ENCODE measurements at regions not wholly inside any gene's neighbourhood (a gene's known extent, or its start where the extent isn't known, plus 50 kb on each side); places are given as distances from the start of the nearest gene placed in this dataset.
A peak's percentile ranks its signal among the peaks of the same experiment; 100 is the strongest.

DNA sequence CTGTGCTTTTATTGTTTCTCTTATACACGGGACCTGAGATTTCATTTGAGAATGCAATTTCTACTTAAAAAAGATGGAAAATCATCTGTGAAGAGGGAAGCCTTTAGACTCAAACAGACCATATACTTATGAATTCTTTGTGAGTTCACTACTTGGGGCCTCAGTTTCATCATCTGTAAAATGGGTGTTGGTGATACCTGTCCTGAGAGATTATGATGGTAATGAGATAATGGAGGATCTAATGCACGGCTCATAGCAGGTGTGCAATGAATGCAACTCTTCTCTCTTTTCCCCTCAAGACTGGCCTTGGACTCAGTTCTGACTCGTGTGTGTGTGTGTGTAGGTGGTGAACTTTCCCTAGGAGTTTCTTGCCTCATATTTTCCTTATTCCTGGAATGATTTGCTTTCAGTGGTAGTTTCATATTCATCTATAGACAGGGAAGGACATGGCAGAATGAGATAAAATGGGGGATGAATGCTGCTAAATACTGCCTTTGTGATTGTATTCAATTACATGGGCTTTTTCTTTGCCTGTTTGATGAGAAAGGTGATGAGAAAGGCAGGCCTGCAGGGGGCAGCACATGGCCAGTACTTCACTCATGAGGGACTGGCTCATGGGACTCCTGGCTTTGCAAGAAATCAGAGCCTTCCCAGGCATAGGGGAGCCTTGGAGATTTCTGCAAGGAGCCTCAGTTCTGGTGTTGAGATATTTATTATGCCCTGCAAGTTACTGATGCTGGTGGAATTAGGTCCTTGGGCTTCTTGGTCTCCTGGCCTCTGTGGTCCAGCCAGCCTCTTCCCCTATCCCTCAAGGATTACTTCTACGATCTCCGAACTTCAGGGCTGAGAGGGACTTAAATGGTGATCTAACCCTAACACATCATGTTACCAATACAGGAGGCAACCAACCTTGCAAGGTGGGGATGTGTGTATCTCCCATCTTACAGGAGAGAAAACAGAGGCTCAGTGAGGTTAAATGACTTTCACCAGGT, 70.7 kb downstream of the RPLP1 start:
- TF ChIP-seq, protein P1, sequence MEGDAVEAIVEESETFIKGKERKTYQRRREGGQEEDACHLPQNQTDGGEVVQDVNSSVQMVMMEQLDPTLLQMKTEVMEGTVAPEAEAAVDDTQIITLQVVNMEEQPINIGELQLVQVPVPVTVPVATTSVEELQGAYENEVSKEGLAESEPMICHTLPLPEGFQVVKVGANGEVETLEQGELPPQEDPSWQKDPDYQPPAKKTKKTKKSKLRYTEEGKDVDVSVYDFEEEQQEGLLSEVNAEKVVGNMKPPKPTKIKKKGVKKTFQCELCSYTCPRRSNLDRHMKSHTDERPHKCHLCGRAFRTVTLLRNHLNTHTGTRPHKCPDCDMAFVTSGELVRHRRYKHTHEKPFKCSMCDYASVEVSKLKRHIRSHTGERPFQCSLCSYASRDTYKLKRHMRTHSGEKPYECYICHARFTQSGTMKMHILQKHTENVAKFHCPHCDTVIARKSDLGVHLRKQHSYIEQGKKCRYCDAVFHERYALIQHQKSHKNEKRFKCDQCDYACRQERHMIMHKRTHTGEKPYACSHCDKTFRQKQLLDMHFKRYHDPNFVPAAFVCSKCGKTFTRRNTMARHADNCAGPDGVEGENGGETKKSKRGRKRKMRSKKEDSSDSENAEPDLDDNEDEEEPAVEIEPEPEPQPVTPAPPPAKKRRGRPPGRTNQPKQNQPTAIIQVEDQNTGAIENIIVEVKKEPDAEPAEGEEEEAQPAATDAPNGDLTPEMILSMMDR (IDR thresholded peaks at IDR 0.05; ENCODE audit: borderline replicate concordance, extremely low read depth, low read length, poor library complexity, severe bottlenecking) = peak; percentile 61
- TF ChIP-seq EZH2 (IDR thresholded peaks at IDR 0.05; ENCODE audit: borderline replicate concordance, low read depth, low read length, severe bottlenecking) = no peak
